ENCODE measurements at regions not wholly inside any gene's neighbourhood (a gene's known extent, or its start where the extent isn't known, plus 50 kb on each side); places are given as distances from the start of the nearest gene placed in this dataset.
A peak's percentile ranks its signal among the peaks of the same experiment; 100 is the strongest.

DNA sequence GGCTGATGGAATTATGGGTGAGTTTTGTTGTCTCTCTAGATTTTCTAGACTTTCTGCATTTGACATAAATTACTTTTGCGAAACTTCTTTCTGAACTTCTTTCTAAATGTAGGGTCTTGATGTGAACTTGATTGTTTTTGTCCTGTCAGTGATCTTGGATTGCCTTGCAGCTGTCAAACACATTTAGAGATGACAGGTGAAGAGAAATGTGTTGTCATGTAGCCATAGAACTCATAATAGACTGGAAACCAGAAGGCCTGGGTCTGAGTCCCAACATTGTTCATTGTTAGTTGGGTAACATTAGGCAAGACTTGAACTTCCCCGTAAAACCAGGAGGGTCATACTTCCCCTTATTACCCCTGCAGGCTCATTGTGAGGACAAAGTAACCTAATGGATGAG lies 109.0 kb downstream of the LRIG3 start:
- Histone ChIP-seq H3K36me3 (ENCODE audit: insufficient read depth, insufficient read length, low read length) (no peaks in the 10 kb centered on the region), H3K4me3 (ENCODE audit: insufficient read length, low read depth) (no peak overlapping the region), H3K4me1 (ENCODE audit: insufficient read depth, insufficient read length) (no peaks in the 10 kb centered on the region), H3K9ac (ENCODE audit: insufficient read length, low read depth) (no peak overlapping the region), H3K27me3 (ENCODE audit: insufficient read depth, insufficient read length) (no peaks in the 10 kb centered on the region), H3K9me3 (ENCODE audit: insufficient read depth, low read length) (no peaks in the 10 kb centered on the region)
- no peak for DNase-seq (ENCODE audit: low read depth, low spot score)
- no peak for TF ChIP-seq YY1 (IDR thresholded peaks at IDR 0.05; ENCODE audit: insufficient read depth, insufficient read length)
- no peak for TF ChIP-seq ZNF274 (IDR thresholded peaks at IDR 0.05; ENCODE audit: low read depth, low read length)
- TF ChIP-seq SUZ12 (IDR thresholded peaks at IDR 0.05; ENCODE audit: extremely low read depth, insufficient read depth, insufficient read length), result no peak

DNA sequence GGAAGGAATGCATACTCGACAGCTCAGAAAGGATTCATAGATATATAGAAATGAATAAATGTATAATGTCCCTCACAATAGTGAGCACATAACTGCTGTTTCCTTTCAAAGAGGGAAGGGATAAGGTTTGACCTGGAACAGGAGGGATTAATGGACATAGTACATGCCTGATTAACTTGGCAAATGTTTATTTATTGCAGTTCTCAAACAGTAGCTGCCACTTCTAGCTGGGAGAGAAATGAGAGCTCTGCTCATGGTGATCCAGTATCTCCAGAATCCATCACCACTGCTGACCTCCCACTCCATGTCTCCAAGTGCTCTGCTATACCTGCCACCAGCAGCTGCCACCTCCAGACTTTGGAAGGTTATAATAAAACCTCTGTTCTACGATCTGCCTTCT lies 108.1 kb downstream of the LRIG3 start:
- H3K4me3 ChIP-seq (ENCODE audit: insufficient read length, low read depth), result no peak overlapping the region
- DNase-seq (ENCODE audit: low read depth, low spot score), result no peak
- TF ChIP-seq SUZ12 (IDR thresholded peaks at IDR 0.05; ENCODE audit: extremely low read depth, insufficient read depth, insufficient read length), result no peak
- H3K36me3 ChIP-seq (ENCODE audit: insufficient read depth, insufficient read length, low read length), result no peaks in the 10 kb centered on the region
- no peaks in the 10 kb centered on the region for H3K9me3 ChIP-seq (ENCODE audit: insufficient read depth, low read length)
- H3K9ac ChIP-seq (ENCODE audit: insufficient read length, low read depth), result no peak overlapping the region
- no peaks in the 10 kb centered on the region for H3K27me3 ChIP-seq (ENCODE audit: insufficient read depth, insufficient read length)
- no peaks in the 10 kb centered on the region for H3K4me1 ChIP-seq (ENCODE audit: insufficient read depth, insufficient read length)

DNA sequence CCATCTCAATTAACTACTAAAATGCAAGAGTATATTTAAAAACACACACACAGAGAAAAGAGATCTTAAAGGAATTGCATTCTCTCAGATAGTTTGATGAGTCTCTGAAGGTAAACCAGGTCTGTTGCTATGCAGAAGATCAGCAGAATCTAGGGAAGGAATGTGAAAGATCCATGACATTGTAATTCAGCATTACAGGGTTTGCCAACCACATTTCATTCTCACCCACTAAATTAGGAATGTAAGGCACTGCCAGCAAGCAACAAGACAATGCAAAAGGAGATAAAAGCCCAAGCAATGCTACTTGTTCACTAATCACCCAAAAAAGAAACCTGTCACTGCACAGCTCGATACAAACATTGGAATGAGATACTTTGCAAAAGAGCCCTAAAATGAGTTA lies 106.3 kb downstream of the LRIG3 start:
- TF ChIP-seq ZNF274 (IDR thresholded peaks at IDR 0.05; ENCODE audit: low read depth, low read length) (no peak), SUZ12 (IDR thresholded peaks at IDR 0.05; ENCODE audit: extremely low read depth, insufficient read depth, insufficient read length) (no peak), YY1 (IDR thresholded peaks at IDR 0.05; ENCODE audit: insufficient read depth, insufficient read length) (no peak)
- Histone ChIP-seq H3K36me3 (ENCODE audit: insufficient read depth, insufficient read length, low read length) (no peaks in the 10 kb centered on the region), H3K9me3 (ENCODE audit: insufficient read depth, low read length) (0 out of 2 replicates have a peak, but pooled peaks cover 4% of the 10 kb centered on the region), H3K4me3 (ENCODE audit: insufficient read length, low read depth) (no peak overlapping the region), H3K27me3 (ENCODE audit: insufficient read depth, insufficient read length) (no peaks in the 10 kb centered on the region), H3K9ac (ENCODE audit: insufficient read length, low read depth) (no peak overlapping the region), H3K4me1 (ENCODE audit: insufficient read depth, insufficient read length) (no peaks in the 10 kb centered on the region)
- peak; percentile 48 for DNase-seq (ENCODE audit: low read depth, low spot score)

DNA sequence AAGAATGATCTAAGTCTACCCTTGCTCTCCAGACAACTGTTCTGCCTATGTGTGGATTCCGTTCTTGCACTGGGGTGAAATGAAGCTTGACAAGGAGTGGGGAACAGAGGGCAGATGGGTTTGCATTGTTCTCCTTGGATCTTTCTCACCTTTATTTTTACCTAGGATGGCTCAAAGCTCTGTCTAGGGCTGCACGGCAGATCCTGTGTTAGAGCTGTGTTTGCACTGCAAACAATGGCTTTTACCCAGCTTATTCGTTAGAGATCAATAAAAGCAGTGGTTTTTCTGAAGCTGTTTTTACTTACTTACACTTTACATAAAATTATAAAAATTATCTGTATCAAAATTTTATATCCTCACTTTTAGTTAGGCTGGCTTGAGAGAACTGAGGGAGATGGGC lies 105.1 kb downstream of the LRIG3 start:
- TF ChIP-seq ZNF274 (IDR thresholded peaks at IDR 0.05; ENCODE audit: low read depth, low read length) (no peak), YY1 (IDR thresholded peaks at IDR 0.05; ENCODE audit: insufficient read depth, insufficient read length) (no peak), SUZ12 (IDR thresholded peaks at IDR 0.05; ENCODE audit: extremely low read depth, insufficient read depth, insufficient read length) (no peak)
- H3K27me3 ChIP-seq (ENCODE audit: insufficient read depth, insufficient read length), result no peaks in the 10 kb centered on the region
- DNase-seq (ENCODE audit: low read depth, low spot score), result no peak
- H3K4me1 ChIP-seq (ENCODE audit: insufficient read depth, insufficient read length), result no peaks in the 10 kb centered on the region
- 0 out of 2 replicates have a peak, but pooled peaks cover 4% of the 10 kb centered on the region for H3K9me3 ChIP-seq (ENCODE audit: insufficient read depth, low read length)
- H3K36me3 ChIP-seq (ENCODE audit: insufficient read depth, insufficient read length, low read length), result no peaks in the 10 kb centered on the region
- H3K4me3 ChIP-seq (ENCODE audit: insufficient read length, low read depth), result no peak overlapping the region
- H3K9ac ChIP-seq (ENCODE audit: insufficient read length, low read depth), result no peak overlapping the region

GRCh38 chr12:58818546-58818945 lies 101.8 kb downstream of the LRIG3 start:
- no peak for DNase-seq (ENCODE audit: low read depth, low spot score)
- Histone ChIP-seq H3K4me1 (ENCODE audit: insufficient read depth, insufficient read length) (no peaks in the 10 kb centered on the region), H3K36me3 (ENCODE audit: insufficient read depth, insufficient read length, low read length) (no peaks in the 10 kb centered on the region), H3K9me3 (ENCODE audit: insufficient read depth, low read length) (0 out of 2 replicates have a peak, but pooled peaks cover 4% of the 10 kb centered on the region), H3K9ac (ENCODE audit: insufficient read length, low read depth) (no peak overlapping the region), H3K4me3 (ENCODE audit: insufficient read length, low read depth) (no peak overlapping the region), H3K27me3 (ENCODE audit: insufficient read depth, insufficient read length) (no peaks in the 10 kb centered on the region)
- TF ChIP-seq YY1 (IDR thresholded peaks at IDR 0.05; ENCODE audit: insufficient read depth, insufficient read length) (no peak), SUZ12 (IDR thresholded peaks at IDR 0.05; ENCODE audit: extremely low read depth, insufficient read depth, insufficient read length) (no peak), ZNF274 (IDR thresholded peaks at IDR 0.05; ENCODE audit: low read depth, low read length) (no peak)

GRCh38 chr12:58819345-58819744 lies 101.0 kb downstream of the LRIG3 start:
- H3K27me3 ChIP-seq (ENCODE audit: insufficient read depth, insufficient read length), result no peaks in the 10 kb centered on the region
- no peak overlapping the region for H3K9ac ChIP-seq (ENCODE audit: insufficient read length, low read depth)
- DNase-seq (ENCODE audit: low read depth, low spot score), result no peak
- TF ChIP-seq SUZ12 (IDR thresholded peaks at IDR 0.05; ENCODE audit: extremely low read depth, insufficient read depth, insufficient read length) (no peak), ZNF274 (IDR thresholded peaks at IDR 0.05; ENCODE audit: low read depth, low read length) (no peak), YY1 (IDR thresholded peaks at IDR 0.05; ENCODE audit: insufficient read depth, insufficient read length) (no peak)
- 0 out of 2 replicates have a peak, but pooled peaks cover 4% of the 10 kb centered on the region for H3K9me3 ChIP-seq (ENCODE audit: insufficient read depth, low read length)
- no peak overlapping the region for H3K4me3 ChIP-seq (ENCODE audit: insufficient read length, low read depth)
- H3K4me1 ChIP-seq (ENCODE audit: insufficient read depth, insufficient read length), result no peaks in the 10 kb centered on the region
- no peaks in the 10 kb centered on the region for H3K36me3 ChIP-seq (ENCODE audit: insufficient read depth, insufficient read length, low read length)

- DNase-seq (ENCODE audit: low read depth, low spot score), result no peak
Observed at GRCh38 chr12:58819985-58820384, 100.3 kb downstream of the LRIG3 start.

More at GRCh38 chr12:58819985-58820384, 100.3 kb downstream of the LRIG3 start:
- no peaks in the 10 kb centered on the region for H3K36me3 ChIP-seq (ENCODE audit: insufficient read depth, insufficient read length, low read length)
- H3K4me1 ChIP-seq (ENCODE audit: insufficient read depth, insufficient read length), result no peaks in the 10 kb centered on the region
- H3K4me3 ChIP-seq (ENCODE audit: insufficient read length, low read depth), result no peak overlapping the region
- no peak overlapping the region for H3K9ac ChIP-seq (ENCODE audit: insufficient read length, low read depth)
- H3K9me3 ChIP-seq (ENCODE audit: insufficient read depth, low read length), result 0 out of 2 replicates have a peak, but pooled peaks cover 4% of the 10 kb centered on the region
- no peaks in the 10 kb centered on the region for H3K27me3 ChIP-seq (ENCODE audit: insufficient read depth, insufficient read length)
- TF ChIP-seq YY1 (IDR thresholded peaks at IDR 0.05; ENCODE audit: insufficient read depth, insufficient read length), result no peak
- TF ChIP-seq ZNF274 (IDR thresholded peaks at IDR 0.05; ENCODE audit: low read depth, low read length), result no peak
- no peak for TF ChIP-seq SUZ12 (IDR thresholded peaks at IDR 0.05; ENCODE audit: extremely low read depth, insufficient read depth, insufficient read length)
